PC-9 (cell line): ENCODE measurements at regions not wholly inside any gene's neighbourhood (a gene's known extent, or its start where the extent isn't known, plus 50 kb on each side); places are given as distances from the start of the nearest gene placed in this dataset.

Experiments
- BruUV-seq: library from RNA; stranded (reverse); fragments of 400-500 nt; replicated peaks from 2 replicates; lab custom pipeline; 2021; lab: Mats Ljungman, UMichigan
- CTCF ChIA-PET: fragments of 300-600 bp; sonication (Branson Sonifier 250); formaldehyde crosslinking; loops from one replicate; lab custom pipeline; 2022; ENCODE audit warnings: antibody characterized with exemption; lab: Charles Lee
- POLR2A ChIA-PET: fragments of 300-600 bp; sonication (Branson Sonifier 250); formaldehyde crosslinking; loops from one replicate; lab custom pipeline; 2022; ENCODE audit warnings: antibody characterized with exemption; ENCODE audit not compliant: unreplicated experiment; lab: Charles Lee
- DNase-seq, 2 experiments: peaks; one replicate each; pipeline versions ENCODE4 v3.0.0 to v3.0.0-alpha.2; 2015 to 2022; ENCODE audit warnings: mixed read lengths in 1 of 2
- H2AFZ ChIP-seq: fragments of 200-600 bp; sonication (generic); 2 replicates; pipeline ENCODE4 v1.8.1; 2017; ENCODE audit warnings: antibody characterized with exemption
- H3F3A ChIP-seq: fragments of 200-600 bp; sonication (generic); 2 replicates; pipeline ENCODE4 v1.8.1; 2017; ENCODE audit warnings: antibody characterized with exemption, mild to moderate bottlenecking, low read depth; ENCODE audit not compliant: insufficient read depth
- H3K27ac ChIP-seq: fragments of 200-600 bp; sonication (generic); 2 replicates; pipeline ENCODE4 v1.6.1; 2016; ENCODE audit warnings: mixed run types
- H3K27me3 ChIP-seq: fragments of 200-600 bp; sonication (generic); 2 replicates; pipeline ENCODE4 v1.6.1; 2016; ENCODE audit warnings: low read depth, mixed run types; ENCODE audit not compliant: insufficient read depth
- H3K36me3 ChIP-seq: fragments of 200-600 bp; sonication (generic); 2 replicates; pipeline ENCODE4 v1.6.1; 2016; ENCODE audit warnings: low read depth, mixed run types
- H3K4me1 ChIP-seq: fragments of 200-600 bp; sonication (generic); replicated peaks from 2 replicates; pipeline ENCODE4 v1.6.1; 2016; ENCODE audit warnings: mixed run types; ENCODE audit not compliant: insufficient read depth
- H3K4me2 ChIP-seq: fragments of 200-600 bp; sonication (generic); 2 replicates; pipeline ENCODE4 v1.6.1; 2017; ENCODE audit warnings: mixed run types
- H3K4me3 ChIP-seq: fragments of 200-600 bp; sonication (generic); 2 replicates; pipeline ENCODE4 v1.6.1; 2016; ENCODE audit warnings: mixed run types
- H3K79me2 ChIP-seq: fragments of 200-600 bp; sonication (generic); 2 replicates; pipeline ENCODE4 v1.6.1; 2017; ENCODE audit warnings: low read depth, mixed run types
- H3K9me2 ChIP-seq: fragments of 200-600 bp; sonication (generic); 2 replicates; pipeline ENCODE4 v1.8.1; 2017; ENCODE audit warnings: mild to moderate bottlenecking; ENCODE audit not compliant: insufficient read depth
- H3K9me3 ChIP-seq: fragments of 200-600 bp; sonication (generic); 2 replicates; pipeline ENCODE4 v1.8.1; 2016; ENCODE audit warnings: low read depth; ENCODE audit not compliant: insufficient read depth
- H4K20me1 ChIP-seq: fragments of 200-600 bp; sonication (generic); 2 replicates; pipeline ENCODE4 v1.8.1; 2017; ENCODE audit not compliant: insufficient read depth
- CTCF ChIP-seq: fragments of 200-600 bp; sonication (generic); conservative IDR thresholded peaks from 2 replicates; pipeline ENCODE4 v1.6.1; 2017; ENCODE audit warnings: mixed run types, antibody characterized with exemption, mild to moderate bottlenecking, moderate library complexity
- EZH2 ChIP-seq: fragments of 200-600 bp; sonication (generic); IDR thresholded peaks from 2 replicates; pipeline ENCODE4 v1.8.0; 2017; ENCODE audit warnings: antibody characterized with exemption, low read depth
- intact Hi-C: fragments of 100-400 bp; cut with micrococcal nuclease; formaldehyde crosslinking; loops from one replicate; pipeline ENCODE4 v1.10.0; 2022; ENCODE audit not compliant: unreplicated experiment

GRCh38 chr1:244974106-244974505 is 109.8 kb upstream of the HNRNPU start:
- Histone ChIP-seq H3K27me3 (no peaks in the 10 kb centered on the region), H4K20me1 (no peaks in the 10 kb centered on the region), H3K4me3 (no peak overlapping the region), H3F3A (peaks cover 22% of the 10 kb centered on the region), H3K36me3 (no peaks in the 10 kb centered on the region), H3K9me2 (no peaks in the 10 kb centered on the region), H3K4me1 (peaks cover 12% of the 10 kb centered on the region), H3K79me2 (peaks cover 22% of the 10 kb centered on the region), H3K27ac (no peak overlapping the region), H3K9me3 (no peaks in the 10 kb centered on the region), H3K4me2 (no peak overlapping the region), H2AFZ (no peak overlapping the region)
- intact Hi-C loops = no loop called here
- CTCF ChIA-PET = no interaction called here
- no TSS peak for BruUV-seq
- no peak for TF ChIP-seq CTCF
- TF ChIP-seq EZH2 = no peak
- POLR2A ChIA-PET = no interaction called here
- no peak for DNase-seq

DNA sequence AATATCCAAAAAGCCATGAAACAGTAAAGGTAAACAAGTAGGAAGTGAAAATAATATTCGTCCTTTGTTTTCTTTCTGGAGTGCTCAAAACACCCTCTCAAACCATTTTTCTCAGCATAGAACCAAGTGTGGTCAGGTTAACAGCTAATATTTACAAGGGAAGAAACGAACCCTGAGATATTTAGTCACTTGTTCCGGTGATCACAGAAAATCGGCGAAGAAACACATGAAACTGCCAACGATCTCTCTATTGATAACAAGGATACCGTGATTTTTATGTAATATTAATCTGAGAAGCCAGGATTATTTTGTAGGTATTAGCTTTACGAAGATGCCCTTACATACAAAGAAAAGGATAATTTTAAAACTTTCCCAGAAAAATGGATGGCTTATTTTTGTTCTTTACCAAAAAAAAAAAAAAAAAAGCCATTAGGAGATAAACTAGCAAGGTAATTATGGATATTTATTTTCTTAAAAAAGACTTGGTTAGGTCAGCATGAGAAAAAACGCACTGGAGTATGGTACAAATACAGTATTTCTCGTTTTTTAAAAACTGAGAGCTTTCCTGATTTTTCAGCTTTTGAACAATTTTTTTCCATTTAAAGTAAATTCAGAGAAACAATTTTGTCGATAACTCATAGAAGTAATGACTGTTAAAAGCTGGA is 107.3 kb upstream of the HNRNPU start:
- H3K4me2 ChIP-seq = peak overlapping the region; percentile 87
- peaks cover 29% of the 10 kb centered on the region for H3F3A ChIP-seq
- H4K20me1 ChIP-seq = no peaks in the 10 kb centered on the region
- H3K9me2 ChIP-seq = no peaks in the 10 kb centered on the region
- intact Hi-C loops = loop anchor here (1.0 kb wide), 2 partner anchors 71 to 107 kb away; partner anchors contain the start of gene HNRNPU
- peaks cover 22% of the 10 kb centered on the region for H3K79me2 ChIP-seq
- ChIA-PET POLR2A (interaction anchor here (0.5 to 0.6 kb wide), 4 partner anchors 35 to 110 kb away, joined by 3 to 40 read pairs (median 5); no protein-coding TSS in a partner anchor), CTCF (interaction anchor here (0.6 kb wide), 1 partner anchor 109 kb away, joined by 8 read pairs; no protein-coding TSS in a partner anchor)
- DNase-seq = no peak
- H3K27ac ChIP-seq = peak overlapping the region; percentile 97
- H3K4me3 ChIP-seq = peak overlapping the region; percentile 65
- H2AFZ ChIP-seq = peak overlapping the region; percentile 92
- H3K36me3 ChIP-seq = no peaks in the 10 kb centered on the region
- H3K27me3 ChIP-seq = no peaks in the 10 kb centered on the region
- no peaks in the 10 kb centered on the region for H3K9me3 ChIP-seq
- no peak for TF ChIP-seq CTCF
- no peak for TF ChIP-seq EZH2
- H3K4me1 ChIP-seq = peaks cover 25% of the 10 kb centered on the region
- BruUV-seq = no TSS peak

- Histone ChIP-seq H3K4me2 (peak overlapping the region; percentile 87), H4K20me1 (no peaks in the 10 kb centered on the region), H3K9me3 (no peaks in the 10 kb centered on the region), H3K9me2 (no peaks in the 10 kb centered on the region), H2AFZ (peak overlapping the region; percentile 92), H3K4me3 (peak overlapping the region; percentile 65), H3K4me1 (peaks cover 25% of the 10 kb centered on the region), H3F3A (peaks cover 29% of the 10 kb centered on the region), H3K27me3 (no peaks in the 10 kb centered on the region), H3K79me2 (peaks cover 22% of the 10 kb centered on the region), H3K36me3 (no peaks in the 10 kb centered on the region), H3K27ac (peak overlapping the region; percentile 97)
- POLR2A ChIA-PET = interaction anchor here (0.5 to 0.6 kb wide), 5 partner anchors 36 to 371 kb away, joined by 3 to 40 read pairs (median 7); no protein-coding TSS in a partner anchor
- BruUV-seq = TSS peak; percentile 84
- TF ChIP-seq CTCF (peak; percentile 65; the same call in 1 of the 2 replicates), EZH2 (no peak)
- CTCF ChIA-PET = interaction anchor here (0.7 kb wide), 1 partner anchor 1706 kb away, joined by 4 read pairs; no protein-coding TSS in a partner anchor
- intact Hi-C loops = loop anchor here (1.0 kb wide), 4 partner anchors 71 to 318 kb away; partner anchors contain the start of genes COX20, DESI2 and HNRNPU
- DNase-seq = peak; percentile 80 to 93
Measured at GRCh38 chr1:244970744-244971551, 106.6 kb upstream of the HNRNPU start.
